Neural cell (in vitro differentiated cells): ENCODE measurements at regions not wholly inside any gene's neighbourhood (a gene's known extent, or its start where the extent isn't known, plus 50 kb on each side); places are given as distances from the start of the nearest gene placed in this dataset.

Source experiments
- CTCF ChIP-seq: fragments of 450-650 bp; IDR thresholded peaks from 2 replicates; pipeline ENCODE4 v1.5.1; 2014; ENCODE audit warnings: antibody characterized with exemption, mild to moderate bottlenecking, moderate library complexity; ENCODE audit not compliant: poor library complexity, severe bottlenecking
- RAD21 ChIP-seq: fragments of 450-650 bp; conservative IDR thresholded peaks from 2 replicates; pipeline ENCODE4 v1.6.1; 2014; ENCODE audit warnings: antibody characterized with exemption, mild to moderate bottlenecking, moderate library complexity

- no peak for TF ChIP-seq CTCF
- TF ChIP-seq RAD21, result no peak
Observed at GRCh38 chr21:20661745-20662422, 336.3 kb upstream of the NCAM2 start.
